MM.1S (cell line): ENCODE measurements at regions not wholly inside any gene's neighbourhood (a gene's known extent, or its start where the extent isn't known, plus 50 kb on each side); places are given as distances from the start of the nearest gene placed in this dataset.

Experiments
- DNase-seq: peaks from one replicate; pipeline ENCODE4 v3.0.0-alpha.2; 2015
- H2AFZ ChIP-seq: fragments of 300-600 bp; sonication (generic); 2 replicates; pipeline ENCODE4 v1.6.0; 2016; ENCODE audit warnings: antibody characterized with exemption, low read length
- H3F3A ChIP-seq: fragments of 300-600 bp; sonication (generic); 2 replicates; pipeline ENCODE4 v1.6.1; 2016; ENCODE audit warnings: mild to moderate bottlenecking, antibody characterized with exemption, low read length, moderate library complexity, mixed read lengths; ENCODE audit not compliant: insufficient read depth
- H3K27ac ChIP-seq: fragments of 300-600 bp; sonication (generic); 2 replicates; pipeline ENCODE4 v1.5.1; 2016; ENCODE audit warnings: mild to moderate bottlenecking, low read length
- H3K27me3 ChIP-seq: fragments of 300-600 bp; sonication (generic); replicated peaks from 2 replicates; pipeline ENCODE4 v1.6.0; 2016; ENCODE audit warnings: low read length; ENCODE audit not compliant: insufficient read depth
- H3K36me3 ChIP-seq: fragments of 300-600 bp; sonication (generic); replicated peaks from 2 replicates; pipeline ENCODE4 v1.6.1; 2016; ENCODE audit warnings: mild to moderate bottlenecking, low read length, mixed read lengths; ENCODE audit not compliant: insufficient read depth
- H3K4me1 ChIP-seq: fragments of 300-600 bp; sonication (generic); 2 replicates; pipeline ENCODE4 v1.6.1; 2016; ENCODE audit warnings: low read length, mixed read lengths
- H3K4me2 ChIP-seq: fragments of 300-600 bp; sonication (generic); 2 replicates; pipeline ENCODE4 v1.6.0; 2016; ENCODE audit warnings: low read depth, low read length
- H3K4me3 ChIP-seq: fragments of 300-600 bp; sonication (generic); 2 replicates; pipeline ENCODE4 v1.5.1; 2016; ENCODE audit warnings: low read length, mixed read lengths
- H3K79me2 ChIP-seq: fragments of 300-600 bp; sonication (generic); 2 replicates; pipeline ENCODE4 v1.6.1; 2016; ENCODE audit warnings: mixed run types, low read length, mixed read lengths
- H3K9ac ChIP-seq: fragments of 300-600 bp; sonication (generic); 2 replicates; pipeline ENCODE4 v1.6.1; 2016; ENCODE audit warnings: low read length, mixed read lengths
- H3K9me2 ChIP-seq: fragments of 300-600 bp; sonication (generic); replicated peaks from 2 replicates; pipeline ENCODE4 v1.6.1; 2016; ENCODE audit warnings: mild to moderate bottlenecking, low read length, mixed read lengths; ENCODE audit not compliant: insufficient read depth
- H3K9me3 ChIP-seq: fragments of 300-600 bp; sonication (generic); replicated peaks from 2 replicates; pipeline ENCODE4 v1.6.1; 2016; ENCODE audit warnings: mild to moderate bottlenecking, low read length, mixed read lengths; ENCODE audit not compliant: insufficient read depth
- H4K20me1 ChIP-seq: fragments of 300-600 bp; sonication (generic); 2 replicates; pipeline ENCODE4 v1.6.1; 2016; ENCODE audit warnings: mild to moderate bottlenecking, low read length, moderate library complexity, mixed read lengths; ENCODE audit not compliant: insufficient read depth
- CTCF ChIP-seq: fragments of 300-600 bp; sonication (generic); IDR thresholded peaks from 2 replicates; pipeline ENCODE4 v1.5.1; 2016; ENCODE audit warnings: antibody characterized with exemption, low read length, mixed read lengths
- EZH2 ChIP-seq: fragments of 300-600 bp; sonication (generic); optimal IDR thresholded peaks from 2 replicates; pipeline ENCODE3; 2017; ENCODE audit warnings: low read depth, mild to moderate bottlenecking, antibody characterized with exemption, low read length, mixed read lengths
- EZH2phosphoT487 ChIP-seq: fragments of 300-600 bp; sonication (generic); IDR thresholded peaks from 2 replicates; pipeline ENCODE4 v1.6.1; 2018; ENCODE audit warnings: antibody characterized with exemption, low read length

GRCh38 chr2:22487541-22487940 lies 897.4 kb upstream of the KLHL29 start:
- no peak overlapping the region for H3K27ac ChIP-seq
- no peaks in the 10 kb centered on the region for H3K4me1 ChIP-seq
- no peaks in the 10 kb centered on the region for H3K9me3 ChIP-seq

GRCh38 chr2:22491442-22491841 lies 893.5 kb upstream of the KLHL29 start:
- no peaks in the 10 kb centered on the region for H3F3A ChIP-seq
- DNase-seq = no peak
- H3K79me2 ChIP-seq = no peaks in the 10 kb centered on the region
- no peaks in the 10 kb centered on the region for H3K36me3 ChIP-seq
- no peaks in the 10 kb centered on the region for H3K9me3 ChIP-seq
- H3K4me1 ChIP-seq = no peaks in the 10 kb centered on the region
- H3K9ac ChIP-seq = no peak overlapping the region
- TF ChIP-seq EZH2phosphoT487 (no peak), EZH2 (no peak), CTCF (no peak)
- H3K27ac ChIP-seq = no peak overlapping the region
- no peak overlapping the region for H3K4me2 ChIP-seq
- no peaks in the 10 kb centered on the region for H3K27me3 ChIP-seq
- no peaks in the 10 kb centered on the region for H4K20me1 ChIP-seq
- H3K4me3 ChIP-seq = no peak overlapping the region
- no peaks in the 10 kb centered on the region for H3K9me2 ChIP-seq
- no peak overlapping the region for H2AFZ ChIP-seq

More at GRCh38 chr2:22487541-22487940, 897.4 kb upstream of the KLHL29 start:
- TF ChIP-seq CTCF (no peak), EZH2phosphoT487 (no peak), EZH2 (no peak)
- DNase-seq = no peak
- Histone ChIP-seq H3K27me3 (no peaks in the 10 kb centered on the region), H3K79me2 (no peaks in the 10 kb centered on the region), H2AFZ (no peak overlapping the region), H3K36me3 (no peaks in the 10 kb centered on the region), H3K9ac (no peak overlapping the region), H3K4me3 (no peak overlapping the region), H3K9me2 (no peaks in the 10 kb centered on the region), H3K4me2 (no peak overlapping the region), H4K20me1 (no peaks in the 10 kb centered on the region), H3F3A (no peaks in the 10 kb centered on the region)

- Histone ChIP-seq H3F3A (no peaks in the 10 kb centered on the region), H3K9ac (no peak overlapping the region), H3K4me2 (no peak overlapping the region), H3K4me1 (no peaks in the 10 kb centered on the region), H3K4me3 (no peak overlapping the region), H2AFZ (no peak overlapping the region), H3K27ac (no peak overlapping the region), H3K9me3 (no peaks in the 10 kb centered on the region), H3K9me2 (no peaks in the 10 kb centered on the region), H3K79me2 (no peaks in the 10 kb centered on the region), H3K27me3 (no peaks in the 10 kb centered on the region), H3K36me3 (no peaks in the 10 kb centered on the region), H4K20me1 (no peaks in the 10 kb centered on the region)
- TF ChIP-seq EZH2 = no peak
- no peak for TF ChIP-seq EZH2phosphoT487
- TF ChIP-seq CTCF = no peak
- no peak for DNase-seq
Observed at GRCh38 chr2:22494156-22494555, 890.8 kb upstream of the KLHL29 start.

GRCh38 chr2:22497064-22497463 lies 887.9 kb upstream of the KLHL29 start:
- Histone ChIP-seq H3K9ac (no peak overlapping the region), H3F3A (no peaks in the 10 kb centered on the region), H3K9me3 (no peaks in the 10 kb centered on the region), H3K27me3 (no peaks in the 10 kb centered on the region), H3K4me3 (no peak overlapping the region), H3K79me2 (no peaks in the 10 kb centered on the region), H2AFZ (no peak overlapping the region), H4K20me1 (no peaks in the 10 kb centered on the region), H3K27ac (no peak overlapping the region), H3K36me3 (no peaks in the 10 kb centered on the region), H3K9me2 (0 out of 2 replicates have a peak, but pooled peaks cover 2% of the 10 kb centered on the region), H3K4me1 (no peaks in the 10 kb centered on the region), H3K4me2 (no peak overlapping the region)
- TF ChIP-seq EZH2phosphoT487 (no peak), EZH2 (no peak), CTCF (no peak)
- DNase-seq = no peak
